Lower leg skin (tissue), 3 donors: ENCODE measurements at regions not wholly inside any gene's neighbourhood (a gene's known extent, or its start where the extent isn't known, plus 50 kb on each side); places are given as distances from the start of the nearest gene placed in this dataset.
"Not testable (repeated sequence)": the region's sequence is repeated elsewhere in the genome, so short reads cannot be mapped to it uniquely, and the experiment has no call there.

Experiments used
- POLR2A ChIP-seq, 2 donors: fragments of 450-650 bp; IDR thresholded peaks; one replicate each; pipeline ENCODE4 v1.6.1; 2016 to 2017; ENCODE audit warnings: antibody characterized with exemption in 2 of 2, mild to moderate bottlenecking in 1 of 2, moderate library complexity in 1 of 2
- TF ChIP-seq, protein P1 (sequence below), 3 donors: fragments of 450-650 bp; IDR thresholded peaks; one replicate each; pipeline ENCODE4 v1.5.1; 2016; ENCODE audit warnings: antibody characterized with exemption in 3 of 3, mild to moderate bottlenecking in 3 of 3, moderate library complexity in 2 of 3

DNA sequence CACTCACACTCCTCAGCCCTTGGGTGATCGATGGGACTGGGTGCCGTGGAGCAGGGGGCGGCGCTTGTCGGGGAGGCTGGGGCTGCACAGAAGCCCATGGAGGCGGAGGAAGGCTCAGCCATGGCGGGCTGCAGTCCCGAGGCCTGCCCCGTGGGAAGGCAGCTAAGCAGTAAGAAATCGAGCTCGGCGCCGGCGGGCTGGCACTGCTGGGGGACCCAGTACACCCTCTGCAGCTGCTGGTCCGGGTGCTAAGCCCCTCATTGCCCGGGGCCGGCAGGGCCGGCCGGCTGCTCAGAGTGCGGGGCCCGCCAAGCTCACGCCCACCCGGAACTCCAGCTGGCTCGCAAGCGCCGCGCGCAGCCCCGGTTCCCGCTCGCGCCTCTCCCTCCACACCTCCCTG is 942.6 kb downstream of the C4orf33 start:
- TF ChIP-seq, protein P1, sequence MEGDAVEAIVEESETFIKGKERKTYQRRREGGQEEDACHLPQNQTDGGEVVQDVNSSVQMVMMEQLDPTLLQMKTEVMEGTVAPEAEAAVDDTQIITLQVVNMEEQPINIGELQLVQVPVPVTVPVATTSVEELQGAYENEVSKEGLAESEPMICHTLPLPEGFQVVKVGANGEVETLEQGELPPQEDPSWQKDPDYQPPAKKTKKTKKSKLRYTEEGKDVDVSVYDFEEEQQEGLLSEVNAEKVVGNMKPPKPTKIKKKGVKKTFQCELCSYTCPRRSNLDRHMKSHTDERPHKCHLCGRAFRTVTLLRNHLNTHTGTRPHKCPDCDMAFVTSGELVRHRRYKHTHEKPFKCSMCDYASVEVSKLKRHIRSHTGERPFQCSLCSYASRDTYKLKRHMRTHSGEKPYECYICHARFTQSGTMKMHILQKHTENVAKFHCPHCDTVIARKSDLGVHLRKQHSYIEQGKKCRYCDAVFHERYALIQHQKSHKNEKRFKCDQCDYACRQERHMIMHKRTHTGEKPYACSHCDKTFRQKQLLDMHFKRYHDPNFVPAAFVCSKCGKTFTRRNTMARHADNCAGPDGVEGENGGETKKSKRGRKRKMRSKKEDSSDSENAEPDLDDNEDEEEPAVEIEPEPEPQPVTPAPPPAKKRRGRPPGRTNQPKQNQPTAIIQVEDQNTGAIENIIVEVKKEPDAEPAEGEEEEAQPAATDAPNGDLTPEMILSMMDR (IDR thresholded peaks at IDR 0.05): not testable (repeated sequence)
- TF ChIP-seq POLR2A (IDR thresholded peaks at IDR 0.05): not testable (repeated sequence)
